HG02642 (cell line): ENCODE measurements at regions not wholly inside any gene's neighbourhood (a gene's known extent, or its start where the extent isn't known, plus 50 kb on each side); places are given as distances from the start of the nearest gene placed in this dataset.
"Not testable (repeated sequence)": the region's sequence is repeated elsewhere in the genome, so short reads cannot be mapped to it uniquely, and the experiment has no call there.

ENCODE experiments used
- ATAC-seq: cut with Tn5 transposase; IDR thresholded peaks from one replicate; pipeline ENCODE4 v1.9.1; 2021; ENCODE audit warnings: mild to moderate bottlenecking; ENCODE audit not compliant: unreplicated experiment, poor library complexity

- no peak for ATAC-seq
Measured at GRCh38 chr2:182477774-182478173, 50.9 kb upstream of the PDE1A start.

- ATAC-seq = no peak
Measured at GRCh38 chr2:182481676-182482075, 54.8 kb upstream of the PDE1A start.

- no peak for ATAC-seq
Measured at GRCh38 chr2:182482511-182482910, 55.7 kb upstream of the PDE1A start.

GRCh38 chr2:182496596-182496995 lies 69.8 kb upstream of the PDE1A start:
- ATAC-seq = no peak

- ATAC-seq = no peak
Measured at GRCh38 chr2:182499706-182500470, 73.1 kb upstream of the PDE1A start.

- no peak for ATAC-seq
Measured at GRCh38 chr2:182503886-182504285, 77.0 kb upstream of the PDE1A start.

- ATAC-seq = no peak
Measured at GRCh38 chr2:182504903-182505302, 78.1 kb upstream of the PDE1A start.

- no peak for ATAC-seq
Measured at GRCh38 chr2:182506606-182507005, 79.8 kb upstream of the PDE1A start.

- ATAC-seq = not testable (repeated sequence)
Measured at GRCh38 chr2:182508583-182508982, 81.7 kb upstream of the PDE1A start.

GRCh38 chr2:182509216-182509615 lies 82.4 kb upstream of the PDE1A start:
- no peak for ATAC-seq

GRCh38 chr2:182521453-182522404 lies 94.9 kb upstream of the PDE1A start:
- ATAC-seq = no peak

GRCh38 chr2:182522405-182522896 lies 95.6 kb upstream of the PDE1A start:
- no peak for ATAC-seq

GRCh38 chr2:182522972-182523473 lies 96.2 kb upstream of the PDE1A start:
- no peak for ATAC-seq

- no peak for ATAC-seq
Measured at GRCh38 chr2:182530636-182531035, 103.8 kb upstream of the PDE1A start.

GRCh38 chr2:182540252-182540651 lies 113.4 kb upstream of the PDE1A start:
- no peak for ATAC-seq

GRCh38 chr2:182541268-182541667 lies 114.4 kb upstream of the PDE1A start:
- peak; percentile 63 for ATAC-seq

GRCh38 chr2:182542501-182543258 lies 115.8 kb upstream of the PDE1A start:
- no peak for ATAC-seq

- no peak for ATAC-seq
Measured at GRCh38 chr2:182543741-182544525, 117.1 kb upstream of the PDE1A start.

GRCh38 chr2:182545420-182546167 lies 118.8 kb upstream of the PDE1A start:
- ATAC-seq = peak; percentile 83
